SK-N-SH (cell line): ENCODE measurements at regions not wholly inside any gene's neighbourhood (a gene's known extent, or its start where the extent isn't known, plus 50 kb on each side); places are given as distances from the start of the nearest gene placed in this dataset.

ENCODE experiments used
- CTCF ChIA-PET: fragments of 300-600, 350-600 bp; formaldehyde crosslinking; extraction: SDS; loops from one replicate; lab custom pipeline; 2021; lab: Yijun Ruan, JAX
- POLR2A ChIA-PET: fragments of 350-600 bp; sonication (Branson Sonifier 250); formaldehyde crosslinking; extraction: SDS; loops from one replicate; lab custom pipeline; 2020; ENCODE audit warnings: antibody characterized with exemption, inconsistent platforms; lab: Yijun Ruan, JAX
- DNase-seq: peaks from one replicate; pipeline ENCODE4 v3.0.0; 2012
- H2AFZ ChIP-seq: fragments of 200-600 bp; sonication (generic); 2 replicates; pipeline ENCODE4 v1.8.1; 2016; ENCODE audit warnings: antibody characterized with exemption, mild to moderate bottlenecking, low read depth
- H3F3A ChIP-seq: fragments of 200-600 bp; sonication (generic); replicated peaks from 2 replicates; pipeline ENCODE3; 2016; ENCODE audit warnings: antibody characterized with exemption, mild to moderate bottlenecking; ENCODE audit not compliant: insufficient read depth
- H3K27ac ChIP-seq, 2 experiments: fragments of 200-500 bp in 1 of 2; fragments of 200-600 bp in 1 of 2; sonication (Bioruptor generic) in 1 of 2; sonication (generic), shearing (Covaris generic) in 1 of 2; 2 replicates each; pipeline versions ENCODE4 v1.5.1 to v1.6.1; 2014 to 2016; ENCODE audit warnings: low read depth in 2 of 2, inconsistent platforms in 1 of 2, low read length in 1 of 2, mild to moderate bottlenecking in 1 of 2, mixed read lengths in 1 of 2
- H3K27me3 ChIP-seq: fragments of 200-600 bp; sonication (generic), shearing (Covaris generic); 2 replicates; pipeline ENCODE4 v1.6.1; 2016; ENCODE audit warnings: mixed run types; ENCODE audit not compliant: insufficient read depth
- H3K36me3 ChIP-seq, 2 experiments: fragments of 200-500 bp in 1 of 2; fragments of 200-600 bp in 1 of 2; sonication (Bioruptor generic) in 1 of 2; sonication (generic) in 1 of 2; replicated peaks in 1 of 2; 2 replicates each; pipeline versions ENCODE3 to v1.5.1; 2014 to 2016; ENCODE audit warnings: low read length in 1 of 2, mild to moderate bottlenecking in 1 of 2; ENCODE audit not compliant: insufficient read depth in 2 of 2, control insufficient read depth in 1 of 2
- H3K4me1 ChIP-seq, 2 experiments: fragments of 200-500 bp in 1 of 2; fragments of 200-600 bp in 1 of 2; sonication (Bioruptor generic) in 1 of 2; sonication (generic), shearing (Covaris generic) in 1 of 2; 2 replicates each; pipeline versions ENCODE4 v1.5.1 to v1.6.1; 2014 to 2016; ENCODE audit warnings: low read depth in 1 of 2, low read length in 1 of 2, mixed run types in 1 of 2; ENCODE audit not compliant: insufficient read depth in 2 of 2, control insufficient read depth in 1 of 2
- H3K4me2 ChIP-seq: fragments of 200-600 bp; sonication (generic), shearing (Covaris generic); 2 replicates; pipeline ENCODE4 v1.6.1; 2017; ENCODE audit warnings: mixed run types
- H3K4me3 ChIP-seq, 2 experiments: fragments of 200-500 bp in 1 of 2; fragments of 200-600 bp in 1 of 2; sonication (Bioruptor generic) in 1 of 2; sonication (generic), shearing (Covaris generic) in 1 of 2; 2 replicates each; pipeline versions ENCODE4 v1.5.1 to v1.8.1; 2014 to 2016; ENCODE audit warnings: low read depth in 2 of 2, inconsistent platforms in 1 of 2, low read length in 1 of 2, mild to moderate bottlenecking in 1 of 2, mixed read lengths in 1 of 2, moderate library complexity in 1 of 2
- H3K79me2 ChIP-seq: fragments of 200-600 bp; sonication (generic); 2 replicates; pipeline ENCODE4 v1.8.1; 2017; ENCODE audit warnings: mild to moderate bottlenecking; ENCODE audit not compliant: insufficient read depth
- H3K9ac ChIP-seq: fragments of 200-600 bp; sonication (generic); 2 replicates; pipeline ENCODE4 v1.6.1; 2017; ENCODE audit warnings: mixed run types
- H3K9me2 ChIP-seq: fragments of 200-600 bp; sonication (generic); 2 replicates; pipeline ENCODE4 v1.6.1; 2017; ENCODE audit warnings: mixed run types
- H3K9me3 ChIP-seq: fragments of 200-600 bp; sonication (generic); 2 replicates; pipeline ENCODE4 v1.6.1; 2017; ENCODE audit warnings: mixed run types, mild to moderate bottlenecking, moderate library complexity
- H4K20me1 ChIP-seq: fragments of 200-600 bp; sonication (generic); 2 replicates; pipeline ENCODE4 v1.6.1; 2017; ENCODE audit warnings: mild to moderate bottlenecking, mixed run types; ENCODE audit not compliant: insufficient read depth
- CTCF ChIP-seq: fragments of 200-600 bp; sonication (generic); IDR thresholded peaks from 2 replicates; pipeline ENCODE4 v1.6.1; 2017; ENCODE audit warnings: antibody characterized with exemption, mild to moderate bottlenecking, moderate library complexity
- FOXJ3 ChIP-seq: sonication (generic); formaldehyde crosslinking; IDR thresholded peaks from 2 replicates; pipeline ENCODE4 v1.5.1; 2020; ENCODE audit warnings: mild to moderate bottlenecking, missing genetic modification reagents
- GABPA ChIP-seq: IDR thresholded peaks from 2 replicates; pipeline ENCODE4 v1.4.0; 2012; ENCODE audit warnings: low read depth, mild to moderate bottlenecking
- GATA2 ChIP-seq: sonication (generic); formaldehyde crosslinking; IDR thresholded peaks from 2 replicates; pipeline ENCODE4 v1.5.0; 2020; ENCODE audit warnings: mild to moderate bottlenecking, missing genetic modification reagents
- JUND ChIP-seq: IDR thresholded peaks from 2 replicates; pipeline ENCODE4 v1.4.0; 2012
- MXI1 ChIP-seq: IDR thresholded peaks from 2 replicates; pipeline ENCODE4 v1.6.1; 2012; ENCODE audit warnings: mild to moderate bottlenecking, low read depth, low read length, improper control_type of control experiment
- NFIC ChIP-seq: IDR thresholded peaks from 2 replicates; pipeline ENCODE4 v1.4.0; 2012; ENCODE audit warnings: borderline replicate concordance
- POLR2AphosphoS5 ChIP-seq: IDR thresholded peaks from 2 replicates; pipeline ENCODE4 v1.6.1; 2012; ENCODE audit warnings: low read depth, low read length
- RXRA ChIP-seq: IDR thresholded peaks from 2 replicates; pipeline ENCODE4 v1.4.0; 2012; ENCODE audit warnings: low read depth, mild to moderate bottlenecking, borderline replicate concordance
- SIN3A ChIP-seq: IDR thresholded peaks from 2 replicates; pipeline ENCODE4 v1.6.1; 2012; ENCODE audit warnings: low read depth, mild to moderate bottlenecking, low read length, moderate library complexity, borderline replicate concordance
- SMC3 ChIP-seq: IDR thresholded peaks from 2 replicates; pipeline ENCODE4 v1.6.1; 2012; ENCODE audit warnings: low read depth, low read length, improper control_type of control experiment
- TAF1 ChIP-seq: IDR thresholded peaks from 2 replicates; pipeline ENCODE4 v1.6.1; 2012; ENCODE audit warnings: low read depth, mild to moderate bottlenecking, low read length, moderate library complexity, borderline replicate concordance
- TCF12 ChIP-seq: IDR thresholded peaks from 2 replicates; pipeline ENCODE4 v1.4.0; 2012
- WGBS: methylation state at CpG from one replicate; pipeline ENCODE4 v1.1.6; 2017; ENCODE audit warnings: low lambda C conversion rate; 5-methylcytosine and 5-hydroxymethylcytosine counted together
- TF ChIP-seq, protein P1 (sequence below): IDR thresholded peaks from 2 replicates; pipeline ENCODE4 v1.4.0; 2012; ENCODE audit warnings: low read depth, borderline replicate concordance
- TF ChIP-seq, protein P2 (sequence below): IDR thresholded peaks from 2 replicates; pipeline ENCODE4 v1.4.0; 2012; ENCODE audit warnings: low read depth, borderline replicate concordance
- TF ChIP-seq, protein P3 (sequence below): fragments of 150-350 bp; IDR thresholded peaks from 2 replicates; pipeline ENCODE4 v1.6.1; 2017; ENCODE audit warnings: antibody characterized with exemption, low read length, low read depth, borderline replicate concordance

DNA sequence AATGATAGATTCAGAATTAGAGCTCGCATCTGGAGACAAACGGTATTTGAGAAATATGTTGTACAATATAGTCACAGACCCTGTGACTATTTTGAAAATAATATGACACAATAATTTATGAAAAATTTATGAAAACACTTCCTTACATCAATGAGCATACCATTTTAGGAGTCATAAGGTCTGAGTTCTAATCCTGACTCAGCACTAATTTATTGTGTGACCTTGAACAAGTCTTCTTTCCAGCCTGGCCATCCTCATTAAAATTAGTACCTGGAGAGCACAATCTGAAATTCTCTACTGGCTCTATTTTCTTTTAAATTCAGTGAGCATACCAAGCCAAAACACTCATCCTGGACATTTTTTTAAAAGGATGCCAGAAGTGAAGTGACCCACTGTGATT is 622.3 kb downstream of the SMARCA1 start:
- Histone ChIP-seq H3K79me2 (no peaks in the 10 kb centered on the region), H3K4me3 (no peak overlapping the region), H3K27ac (no peak overlapping the region), H3K9ac (no peak overlapping the region), H3F3A (no peaks in the 10 kb centered on the region), H4K20me1 (no peaks in the 10 kb centered on the region), H3K27me3 (no peaks in the 10 kb centered on the region), H3K4me1 (no peaks in the 10 kb centered on the region), H3K36me3 (no peaks in the 10 kb centered on the region), H2AFZ (no peak overlapping the region), H3K4me2 (no peak overlapping the region), H3K9me2 (no peaks in the 10 kb centered on the region), H3K9me3 (no peaks in the 10 kb centered on the region)
- CTCF ChIA-PET: interaction anchor here (0.7 kb wide), 1 partner anchor 1787 kb away, joined by 3 read pairs; no protein-coding TSS in a partner anchor
- POLR2A ChIA-PET: no interaction called here
- no peak for DNase-seq
- WGBS: 16% methylated on average over 2 of the region's 2 CpGs
- TF ChIP-seq GATA2 (CRISPR knock-in tag): no peak
- TF ChIP-seq TCF12: no peak
- no peak for TF ChIP-seq JUND
- TF ChIP-seq CTCF: no peak
- no peak for TF ChIP-seq GABPA
- TF ChIP-seq SIN3A: no peak
- TF ChIP-seq, protein P1, sequence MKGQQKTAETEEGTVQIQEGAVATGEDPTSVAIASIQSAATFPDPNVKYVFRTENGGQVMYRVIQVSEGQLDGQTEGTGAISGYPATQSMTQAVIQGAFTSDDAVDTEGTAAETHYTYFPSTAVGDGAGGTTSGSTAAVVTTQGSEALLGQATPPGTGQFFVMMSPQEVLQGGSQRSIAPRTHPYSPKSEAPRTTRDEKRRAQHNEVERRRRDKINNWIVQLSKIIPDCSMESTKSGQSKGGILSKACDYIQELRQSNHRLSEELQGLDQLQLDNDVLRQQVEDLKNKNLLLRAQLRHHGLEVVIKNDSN: no peak
- TF ChIP-seq SMC3: no peak
- TF ChIP-seq POLR2AphosphoS5: no peak
- TF ChIP-seq FOXJ3 (CRISPR knock-in tag): no peak
- TF ChIP-seq, protein P2, sequence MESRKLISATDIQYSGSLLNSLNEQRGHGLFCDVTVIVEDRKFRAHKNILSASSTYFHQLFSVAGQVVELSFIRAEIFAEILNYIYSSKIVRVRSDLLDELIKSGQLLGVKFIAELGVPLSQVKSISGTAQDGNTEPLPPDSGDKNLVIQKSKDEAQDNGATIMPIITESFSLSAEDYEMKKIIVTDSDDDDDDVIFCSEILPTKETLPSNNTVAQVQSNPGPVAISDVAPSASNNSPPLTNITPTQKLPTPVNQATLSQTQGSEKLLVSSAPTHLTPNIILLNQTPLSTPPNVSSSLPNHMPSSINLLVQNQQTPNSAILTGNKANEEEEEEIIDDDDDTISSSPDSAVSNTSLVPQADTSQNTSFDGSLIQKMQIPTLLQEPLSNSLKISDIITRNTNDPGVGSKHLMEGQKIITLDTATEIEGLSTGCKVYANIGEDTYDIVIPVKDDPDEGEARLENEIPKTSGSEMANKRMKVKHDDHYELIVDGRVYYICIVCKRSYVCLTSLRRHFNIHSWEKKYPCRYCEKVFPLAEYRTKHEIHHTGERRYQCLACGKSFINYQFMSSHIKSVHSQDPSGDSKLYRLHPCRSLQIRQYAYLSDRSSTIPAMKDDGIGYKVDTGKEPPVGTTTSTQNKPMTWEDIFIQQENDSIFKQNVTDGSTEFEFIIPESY: no peak
- TF ChIP-seq NFIC: no peak
- TF ChIP-seq, protein P3, sequence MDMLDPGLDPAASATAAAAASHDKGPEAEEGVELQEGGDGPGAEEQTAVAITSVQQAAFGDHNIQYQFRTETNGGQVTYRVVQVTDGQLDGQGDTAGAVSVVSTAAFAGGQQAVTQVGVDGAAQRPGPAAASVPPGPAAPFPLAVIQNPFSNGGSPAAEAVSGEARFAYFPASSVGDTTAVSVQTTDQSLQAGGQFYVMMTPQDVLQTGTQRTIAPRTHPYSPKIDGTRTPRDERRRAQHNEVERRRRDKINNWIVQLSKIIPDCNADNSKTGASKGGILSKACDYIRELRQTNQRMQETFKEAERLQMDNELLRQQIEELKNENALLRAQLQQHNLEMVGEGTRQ: no peak
- TF ChIP-seq TAF1: no peak
- no peak for TF ChIP-seq RXRA
- TF ChIP-seq MXI1: no peak
